HG02763 (cell line): ENCODE measurements at regions not wholly inside any gene's neighbourhood (a gene's known extent, or its start where the extent isn't known, plus 50 kb on each side); places are given as distances from the start of the nearest gene placed in this dataset.

Experiments
- ATAC-seq: cut with Tn5 transposase; IDR thresholded peaks from one replicate; pipeline ENCODE4 v1.9.1; 2021; ENCODE audit warnings: mild to moderate bottlenecking, moderate library complexity; ENCODE audit not compliant: unreplicated experiment

GRCh38 chr2:15874854-15875804, 65.2 kb upstream of the MYCN start:
- no peak for ATAC-seq

GRCh38 chr2:15875969-15876705, 64.2 kb upstream of the MYCN start:
- ATAC-seq = no peak

GRCh38 chr2:15880226-15881119, 59.9 kb upstream of the MYCN start:
- no peak for ATAC-seq

- no peak for ATAC-seq
These were observed 59.3 kb upstream of the MYCN start for GRCh38 chr2:15881120-15881433.

- ATAC-seq = no peak
These were observed 58.7 kb upstream of the MYCN start for GRCh38 chr2:15881676-15882075.

- no peak for ATAC-seq
These were observed 57.4 kb upstream of the MYCN start for GRCh38 chr2:15882761-15883497.

GRCh38 chr2:15883684-15884083, 56.7 kb upstream of the MYCN start:
- no peak for ATAC-seq

GRCh38 chr2:15884790-15885189, 55.6 kb upstream of the MYCN start:
- no peak for ATAC-seq

GRCh38 chr2:15886231-15886630, 54.1 kb upstream of the MYCN start:
- no peak for ATAC-seq

- no peak for ATAC-seq
These were observed 50.8 kb upstream of the MYCN start for GRCh38 chr2:15889442-15890123.

- ATAC-seq = no peak
These were observed 50.1 kb upstream of the MYCN start for GRCh38 chr2:15890124-15890754.
